Esophagus squamous epithelium (tissue), 4 donors: ENCODE measurements at regions not wholly inside any gene's neighbourhood (a gene's known extent, or its start where the extent isn't known, plus 50 kb on each side); places are given as distances from the start of the nearest gene placed in this dataset.

Source experiments
- POLR2A ChIP-seq, 4 donors: fragments of 450-650 bp; IDR thresholded peaks; one replicate each; pipeline ENCODE4 v1.6.1; 2017; ENCODE audit warnings: antibody characterized with exemption in 4 of 4, mild to moderate bottlenecking in 4 of 4, moderate library complexity in 3 of 4
- TF ChIP-seq, protein P1 (sequence below), 6 experiments: fragments of 450-650 bp in 4 of 6; fragments of 200-600 bp in 2 of 6; sonication (generic) in 2 of 6; IDR thresholded peaks; one replicate each; pipeline ENCODE4 v1.5.1; 2016 to 2019; ENCODE audit warnings: antibody characterized with exemption in 6 of 6, mild to moderate bottlenecking in 4 of 6, moderate library complexity in 4 of 6

DNA sequence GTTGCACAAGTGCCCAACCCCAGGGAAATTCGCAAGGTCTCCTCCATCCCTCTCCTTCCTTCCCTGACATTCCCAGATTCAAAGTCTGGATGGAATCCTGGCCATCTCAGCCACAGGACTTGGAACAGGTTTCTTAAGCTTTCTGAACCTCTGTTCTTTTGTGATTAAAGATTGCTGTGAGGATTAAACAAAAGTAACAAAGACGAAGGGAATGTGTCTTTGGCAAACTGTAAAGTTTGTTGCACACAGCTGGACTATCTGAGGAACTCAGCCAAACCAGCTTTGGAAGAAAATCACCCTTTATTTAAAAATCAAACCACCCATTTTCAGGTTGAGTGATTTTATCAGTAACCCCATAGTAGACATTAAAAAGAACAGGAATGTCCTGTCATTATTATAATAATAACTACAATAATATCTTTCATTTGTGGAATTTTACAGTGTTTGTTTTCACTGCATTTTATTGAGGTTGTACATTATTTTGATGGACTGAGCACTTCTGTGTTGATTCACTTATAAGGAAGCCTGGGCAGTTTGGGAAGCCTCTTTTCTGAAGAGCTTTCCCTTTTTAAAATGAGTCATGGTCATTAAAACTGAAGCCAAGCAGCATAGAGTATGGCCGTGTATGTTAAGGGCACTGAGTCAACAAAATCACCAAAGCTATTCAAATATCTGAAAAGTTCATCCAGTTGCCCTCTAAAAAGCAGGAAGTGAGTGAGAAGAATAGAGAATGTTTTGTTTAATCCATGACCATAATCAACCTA, 310.2 kb downstream of the AGTPBP1 start:
- no peak for TF ChIP-seq POLR2A (IDR thresholded peaks at IDR 0.05)
- TF ChIP-seq, protein P1, sequence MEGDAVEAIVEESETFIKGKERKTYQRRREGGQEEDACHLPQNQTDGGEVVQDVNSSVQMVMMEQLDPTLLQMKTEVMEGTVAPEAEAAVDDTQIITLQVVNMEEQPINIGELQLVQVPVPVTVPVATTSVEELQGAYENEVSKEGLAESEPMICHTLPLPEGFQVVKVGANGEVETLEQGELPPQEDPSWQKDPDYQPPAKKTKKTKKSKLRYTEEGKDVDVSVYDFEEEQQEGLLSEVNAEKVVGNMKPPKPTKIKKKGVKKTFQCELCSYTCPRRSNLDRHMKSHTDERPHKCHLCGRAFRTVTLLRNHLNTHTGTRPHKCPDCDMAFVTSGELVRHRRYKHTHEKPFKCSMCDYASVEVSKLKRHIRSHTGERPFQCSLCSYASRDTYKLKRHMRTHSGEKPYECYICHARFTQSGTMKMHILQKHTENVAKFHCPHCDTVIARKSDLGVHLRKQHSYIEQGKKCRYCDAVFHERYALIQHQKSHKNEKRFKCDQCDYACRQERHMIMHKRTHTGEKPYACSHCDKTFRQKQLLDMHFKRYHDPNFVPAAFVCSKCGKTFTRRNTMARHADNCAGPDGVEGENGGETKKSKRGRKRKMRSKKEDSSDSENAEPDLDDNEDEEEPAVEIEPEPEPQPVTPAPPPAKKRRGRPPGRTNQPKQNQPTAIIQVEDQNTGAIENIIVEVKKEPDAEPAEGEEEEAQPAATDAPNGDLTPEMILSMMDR (IDR thresholded peaks at IDR 0.05): no peak
